GM18520 (cell line): ENCODE measurements at regions not wholly inside any gene's neighbourhood (a gene's known extent, or its start where the extent isn't known, plus 50 kb on each side); places are given as distances from the start of the nearest gene placed in this dataset.
"Not testable (repeated sequence)": the region's sequence is repeated elsewhere in the genome, so short reads cannot be mapped to it uniquely, and the experiment has no call there.

ENCODE experiments used
- ATAC-seq: cut with Tn5 transposase; IDR thresholded peaks from one replicate; pipeline ENCODE4 v1.9.1; 2021; ENCODE audit not compliant: unreplicated experiment

DNA sequence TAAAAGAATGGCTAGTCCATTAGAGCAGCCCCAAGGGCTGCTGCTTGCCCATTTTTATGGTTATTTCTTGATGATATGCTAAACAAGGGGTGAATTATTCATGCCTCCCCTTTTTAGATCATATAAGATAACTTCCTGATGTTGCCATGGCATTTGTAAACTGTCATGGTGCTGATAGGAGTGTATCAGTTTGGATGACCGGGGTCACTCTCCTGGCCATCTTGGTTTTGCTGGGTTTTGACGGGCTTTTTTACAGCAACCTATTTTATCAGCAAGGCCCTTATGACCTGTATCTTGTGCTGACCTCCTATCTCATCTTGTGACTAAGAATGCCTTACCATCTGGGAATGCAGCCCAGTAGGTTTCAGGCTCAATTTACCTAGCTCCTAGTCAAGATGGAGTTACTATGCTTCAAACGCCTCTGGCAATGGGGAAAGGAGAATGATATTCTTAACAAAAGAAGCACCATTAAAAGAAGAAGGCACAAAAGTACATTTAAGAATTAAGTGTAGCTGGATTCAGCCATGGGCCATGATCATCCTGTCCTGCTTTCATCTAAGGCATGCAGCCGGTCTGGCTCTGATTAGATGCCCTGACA lies 1156.0 kb downstream of the PCDH9 start:
- ATAC-seq, result no peak

DNA sequence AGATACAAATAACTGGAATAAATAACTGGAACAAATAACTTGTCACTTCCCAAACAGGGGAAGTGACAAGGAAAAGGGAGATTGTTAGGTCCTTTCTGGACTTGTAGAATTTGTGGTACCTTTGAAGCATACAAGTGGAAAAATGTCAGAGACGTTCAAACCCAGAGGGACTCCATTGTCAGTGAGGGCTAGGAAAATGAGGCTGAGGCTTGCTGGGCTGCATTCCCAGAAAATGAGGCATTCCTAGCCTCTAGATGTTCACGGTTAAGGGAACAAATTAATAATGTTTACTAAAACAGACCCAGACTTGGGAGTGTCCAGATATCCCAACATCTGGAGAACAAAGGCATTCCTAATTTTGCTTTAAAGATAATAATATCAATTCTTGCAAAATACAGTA lies 1158.0 kb downstream of the PCDH9 start:
- not testable (repeated sequence) for ATAC-seq

- no peak for ATAC-seq
Observed at GRCh38 chr13:66071608-66072007, 1158.5 kb downstream of the PCDH9 start.

- no peak for ATAC-seq
Observed at GRCh38 chr13:66071029-66071428, 1159.1 kb downstream of the PCDH9 start.

DNA sequence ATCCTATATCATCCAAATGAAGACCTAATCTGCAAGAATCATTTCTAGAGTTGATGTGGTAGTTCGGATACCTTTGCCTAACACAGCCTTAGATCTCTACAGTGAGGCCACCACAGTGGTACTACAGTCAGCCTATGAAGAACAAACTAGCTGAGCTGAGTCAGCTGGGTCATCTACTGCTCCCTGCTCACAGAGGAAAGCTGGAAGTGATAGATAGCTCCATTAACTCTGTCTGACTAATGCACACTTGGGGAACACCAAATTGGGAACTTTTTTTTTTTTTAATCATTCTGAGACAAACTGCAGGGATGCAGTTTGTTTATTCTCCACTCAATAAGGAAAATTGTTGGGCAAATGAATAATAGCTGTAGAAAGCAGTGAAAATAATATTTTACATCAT lies 1160.6 kb downstream of the PCDH9 start:
- no peak for ATAC-seq

DNA sequence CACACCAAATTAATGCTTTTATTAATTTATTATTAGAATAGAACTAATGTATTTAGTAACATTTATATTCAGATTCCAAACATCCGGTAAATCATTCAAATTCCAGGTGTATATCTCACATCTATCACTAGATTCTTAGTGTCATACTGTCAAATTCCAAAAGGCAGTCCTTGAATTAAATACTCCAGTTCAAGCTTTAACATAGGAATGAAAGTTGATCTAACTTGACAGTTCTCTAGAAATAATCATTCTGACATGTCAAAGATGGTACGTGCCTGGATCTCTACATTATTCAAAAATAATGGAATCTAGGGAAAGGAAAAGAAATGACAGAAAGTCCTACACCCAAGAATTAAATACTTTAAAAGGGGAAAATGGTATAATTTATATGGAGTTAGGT lies 1161.5 kb downstream of the PCDH9 start:
- ATAC-seq, result no peak

GRCh38 chr13:66048888-66049287 lies 1181.2 kb downstream of the PCDH9 start:
- no peak for ATAC-seq

- no peak for ATAC-seq
Observed at GRCh38 chr13:66040506-66040905, 1189.6 kb downstream of the PCDH9 start.

DNA sequence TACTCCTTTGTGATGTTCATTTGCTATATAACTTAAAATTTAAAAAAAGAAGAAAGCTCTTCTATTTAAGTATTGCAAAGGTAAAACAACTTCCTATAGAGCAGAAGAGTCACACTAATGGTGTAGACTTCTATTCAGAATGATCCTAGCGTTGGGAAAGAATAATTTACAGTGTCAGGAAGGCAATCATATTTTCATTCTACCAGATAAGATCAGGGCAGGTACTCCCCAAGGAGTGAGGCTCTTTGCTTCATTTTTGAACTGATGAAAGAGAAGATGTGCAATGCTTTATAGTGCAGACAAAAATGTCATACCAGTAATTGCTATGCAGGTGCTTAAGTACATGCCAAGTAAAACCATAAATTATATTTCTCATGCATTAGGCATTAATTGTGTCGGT lies 1193.0 kb downstream of the PCDH9 start:
- no peak for ATAC-seq

DNA sequence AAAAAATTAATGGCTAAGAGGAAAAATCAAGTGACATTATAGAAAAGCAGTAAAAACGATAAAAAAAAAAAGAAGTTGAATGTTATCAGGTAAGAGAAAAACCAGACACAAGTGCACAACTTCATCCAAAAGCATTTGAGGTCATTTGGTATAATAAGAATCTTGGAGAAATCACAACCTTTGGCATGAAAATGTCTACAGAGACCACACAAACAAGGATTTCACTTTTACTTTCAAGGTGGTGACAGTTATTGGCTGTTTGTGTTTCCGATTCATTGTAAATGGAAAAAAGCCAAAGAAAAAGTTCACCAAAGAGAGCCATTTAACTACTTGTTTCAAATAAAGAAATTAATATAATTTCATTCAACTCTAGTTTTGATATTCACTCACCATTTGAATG lies 1193.5 kb downstream of the PCDH9 start:
- ATAC-seq, result no peak

DNA sequence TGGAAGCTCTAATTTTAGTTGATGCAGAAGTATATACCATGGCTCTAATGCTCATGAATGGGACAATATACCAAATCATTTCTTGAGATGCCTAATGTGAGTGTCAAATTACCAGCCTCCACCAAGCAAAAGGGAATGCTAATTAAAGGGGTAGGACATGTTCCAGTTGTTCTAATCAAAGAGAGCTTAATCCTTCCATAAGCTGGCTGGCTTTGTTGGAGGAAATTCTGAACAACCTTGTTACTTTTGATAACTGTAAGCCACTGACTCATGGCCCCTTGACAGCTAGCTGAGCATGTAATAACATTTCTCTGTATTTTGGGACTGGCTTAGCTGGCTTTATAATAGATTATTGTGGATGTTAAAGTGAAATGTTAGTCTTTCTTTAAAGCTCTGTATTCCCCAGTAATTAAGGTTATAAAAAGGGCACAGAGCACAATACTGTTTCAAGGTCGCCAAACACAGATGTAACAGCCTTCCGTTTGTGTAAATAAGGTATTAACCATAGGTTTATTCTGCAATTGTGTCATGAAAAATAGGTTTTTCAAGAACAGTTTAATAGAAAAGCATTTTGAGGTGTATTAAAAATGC lies 1194.0 kb downstream of the PCDH9 start:
- no peak for ATAC-seq

DNA sequence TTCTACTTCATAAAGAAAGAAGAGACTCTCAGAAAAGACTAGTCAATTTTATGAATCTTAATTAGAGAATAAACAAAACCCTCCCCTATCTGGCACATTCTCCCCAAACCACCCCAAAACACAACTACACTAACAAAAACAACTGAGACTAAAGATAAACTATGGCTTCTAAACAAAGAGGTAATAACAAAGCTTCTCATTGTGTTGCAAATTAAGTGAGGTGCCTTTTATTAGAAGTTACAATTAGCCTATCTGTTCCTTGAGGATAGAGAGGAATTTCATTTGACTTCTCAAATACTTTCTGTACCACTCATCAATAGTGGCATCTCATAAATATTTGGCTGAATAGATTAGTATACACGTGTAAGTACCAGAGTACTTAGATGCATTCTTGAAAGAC lies 1196.2 kb downstream of the PCDH9 start:
- no peak for ATAC-seq

- no peak for ATAC-seq
Observed at GRCh38 chr13:66021846-66022245, 1208.3 kb downstream of the PCDH9 start.

GRCh38 chr13:66014771-66015170 lies 1215.4 kb downstream of the PCDH9 start:
- ATAC-seq, result no peak

- ATAC-seq, result no peak
Observed at GRCh38 chr13:66009241-66009640, 1220.9 kb downstream of the PCDH9 start.

DNA sequence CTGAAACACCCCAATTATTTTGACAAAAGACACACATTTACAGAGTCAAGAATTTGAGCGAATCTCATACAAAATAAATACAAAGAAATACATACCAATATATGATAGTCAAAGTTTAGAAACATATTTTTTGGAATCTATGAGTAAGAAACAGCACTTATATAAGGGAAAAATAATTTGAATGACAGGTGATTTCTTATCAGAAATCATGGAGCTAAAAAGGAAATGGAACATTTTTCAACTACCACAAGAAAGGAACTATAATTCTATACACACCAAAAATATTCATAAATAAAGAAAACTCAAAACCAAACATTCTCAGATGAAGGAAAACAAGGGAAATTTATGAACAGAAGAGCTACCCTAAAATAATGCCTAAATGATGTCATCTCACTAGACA lies 1226.6 kb downstream of the PCDH9 start:
- ATAC-seq, result no peak

GRCh38 chr13:66001140-66001539 lies 1229.0 kb downstream of the PCDH9 start:
- ATAC-seq, result no peak

DNA sequence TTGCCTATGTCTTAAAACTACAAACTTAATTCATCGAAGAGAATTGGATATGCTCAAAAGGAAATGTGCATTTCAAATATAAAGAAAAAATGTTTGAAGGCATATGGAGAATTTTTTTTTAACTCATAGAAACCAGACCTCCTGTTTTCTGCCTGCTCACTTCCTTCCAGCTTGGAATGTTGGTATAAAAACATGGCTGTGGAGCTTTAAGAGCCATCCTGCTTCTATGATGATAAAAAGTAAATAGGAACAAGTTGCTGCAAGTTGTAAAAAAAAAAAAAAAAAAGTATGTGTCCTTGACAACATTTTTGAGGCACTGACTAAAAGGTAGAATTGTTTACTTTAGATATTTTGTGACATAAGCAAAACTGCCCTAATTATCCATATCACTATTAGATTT lies 1230.7 kb downstream of the PCDH9 start:
- ATAC-seq, result no peak

DNA sequence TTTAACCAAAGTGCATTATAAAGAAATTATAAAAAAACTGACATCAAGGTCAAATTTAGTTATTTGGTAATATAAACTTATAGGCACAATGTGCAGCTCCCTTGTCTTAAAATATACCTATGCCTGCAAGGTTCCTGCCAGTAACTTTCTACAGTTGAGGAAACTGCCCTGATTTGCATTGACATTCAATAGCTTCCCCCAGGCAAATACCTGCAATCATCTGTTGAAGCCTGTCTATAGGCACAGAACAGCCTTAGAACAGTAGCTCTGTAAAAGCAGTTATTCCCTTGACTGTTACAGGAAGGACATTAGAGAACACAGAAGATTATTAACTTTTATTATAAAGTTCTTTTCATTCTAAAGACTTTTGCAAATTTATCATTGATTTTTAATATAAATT lies 1239.5 kb downstream of the PCDH9 start:
- no peak for ATAC-seq

GRCh38 chr13:65985612-65986011 lies 1244.5 kb downstream of the PCDH9 start:
- no peak for ATAC-seq

- ATAC-seq, result no peak
Observed at GRCh38 chr13:65977525-65977924, 1252.6 kb downstream of the PCDH9 start.

DNA sequence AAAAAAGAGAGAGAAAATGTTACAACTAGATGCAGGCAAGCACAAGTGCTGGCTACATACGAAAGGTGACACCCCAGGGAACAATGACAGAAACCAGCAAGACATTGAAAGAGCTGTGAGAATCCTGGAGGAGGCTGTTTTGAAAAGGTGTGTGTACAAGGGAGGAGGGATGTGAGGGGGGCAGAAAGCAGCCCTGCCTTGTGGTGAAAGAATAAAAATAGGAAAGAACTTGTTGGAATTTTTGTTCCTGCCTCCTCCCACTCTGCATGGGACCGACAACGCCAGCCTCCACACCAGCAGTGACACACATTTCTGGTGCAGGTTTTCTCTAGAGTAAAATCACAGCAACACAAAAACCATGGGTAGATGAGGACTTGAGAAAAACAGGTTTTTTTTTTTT lies 1258.6 kb downstream of the PCDH9 start:
- ATAC-seq, result no peak

DNA sequence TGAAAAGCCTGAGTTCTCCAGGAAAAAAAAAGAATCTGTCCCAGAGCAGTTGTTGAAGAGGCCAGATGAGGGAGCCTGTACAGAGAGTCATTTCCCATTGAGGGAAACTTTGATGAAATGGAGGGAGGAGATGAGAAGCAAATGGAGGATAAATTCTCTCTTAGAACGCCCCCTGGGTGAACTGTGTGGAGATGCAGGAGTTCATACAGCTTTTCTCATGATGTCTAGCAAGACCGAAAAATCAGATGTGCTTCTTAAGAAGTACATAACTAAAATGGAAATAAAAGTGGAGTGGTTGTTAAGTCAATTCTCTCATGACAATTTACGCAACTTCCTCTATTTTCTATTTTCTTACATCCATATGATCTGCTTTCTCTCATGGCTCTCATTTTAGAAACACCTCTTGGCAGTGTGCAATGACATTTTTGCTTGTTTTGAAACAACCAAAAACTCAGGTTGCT lies 1263.1 kb downstream of the PCDH9 start:
- ATAC-seq, result no peak
